Mesendoderm (in vitro differentiated cells): ENCODE measurements at regions not wholly inside any gene's neighbourhood (a gene's known extent, or its start where the extent isn't known, plus 50 kb on each side); places are given as distances from the start of the nearest gene placed in this dataset.
A peak's percentile ranks its signal among the peaks of the same experiment; 100 is the strongest.

Source experiments
- DNase-seq: peaks from one replicate; pipeline ENCODE4 v3.0.0; 2013
- H2AK5ac ChIP-seq: 2 replicates; pipeline ENCODE4 v1.6.1; 2013; ENCODE audit warnings: low read length, inconsistent platforms
- H2BK120ac ChIP-seq: 2 replicates; pipeline ENCODE4 v1.6.1; 2013; ENCODE audit warnings: low read depth, mild to moderate bottlenecking, low read length, moderate library complexity, mixed read lengths
- H2BK15ac ChIP-seq: replicated peaks from 2 replicates; pipeline ENCODE4 v1.6.1; 2013; ENCODE audit warnings: low read depth, mild to moderate bottlenecking, moderate library complexity
- H2BK5ac ChIP-seq: 2 replicates; pipeline ENCODE4 v1.6.1; 2013; ENCODE audit warnings: low read length, inconsistent platforms
- H3K18ac ChIP-seq: 2 replicates; pipeline ENCODE4 v1.6.1; 2013; ENCODE audit warnings: mild to moderate bottlenecking, low read length, mixed read lengths
- H3K23ac ChIP-seq: one replicate; pipeline ENCODE4 v1.6.1; 2013; ENCODE audit warnings: low read length
- H3K27ac ChIP-seq: 2 replicates; pipeline ENCODE4 v1.5.1; 2013; ENCODE audit warnings: low read depth, mild to moderate bottlenecking, inconsistent platforms, low read length, moderate library complexity
- H3K27me3 ChIP-seq: 2 replicates; pipeline ENCODE4 v1.6.1; 2013; ENCODE audit warnings: low read length, control low read depth, mild to moderate bottlenecking, inconsistent platforms; ENCODE audit not compliant: insufficient read depth, poor library complexity
- H3K36me3 ChIP-seq: 2 replicates; pipeline ENCODE4 v1.6.1; 2013; ENCODE audit warnings: low read length, inconsistent platforms; ENCODE audit not compliant: control insufficient read depth, insufficient read depth
- H3K4ac ChIP-seq: one replicate; pipeline ENCODE4 v1.6.1; 2013; ENCODE audit warnings: low read depth, mild to moderate bottlenecking, low read length, moderate library complexity
- H3K4me1 ChIP-seq: 2 replicates; pipeline ENCODE4 v1.6.1; 2013; ENCODE audit warnings: low read depth, low read length, inconsistent platforms; ENCODE audit not compliant: control insufficient read depth
- H3K4me2 ChIP-seq: 2 replicates; pipeline ENCODE4 v1.6.1; 2013; ENCODE audit warnings: low read length
- H3K4me3 ChIP-seq: 2 replicates; pipeline ENCODE4 v1.5.1; 2013; ENCODE audit warnings: mild to moderate bottlenecking, low read length
- H3K56ac ChIP-seq: one replicate; pipeline ENCODE4 v1.6.1; 2013; ENCODE audit warnings: low read length
- H3K79me1 ChIP-seq: 2 replicates; pipeline ENCODE4 v1.6.1; 2013; ENCODE audit warnings: low read length, inconsistent platforms
- H3K79me2 ChIP-seq: 2 replicates; pipeline ENCODE4 v1.6.1; 2013; ENCODE audit warnings: mild to moderate bottlenecking, low read length; ENCODE audit not compliant: control insufficient read depth, insufficient read depth
- H3K9ac ChIP-seq: 2 replicates; pipeline ENCODE4 v1.6.1; 2013; ENCODE audit warnings: low read length, inconsistent platforms
- H4K5ac ChIP-seq: one replicate; pipeline ENCODE4 v1.6.1; 2013; ENCODE audit warnings: low read length
- H4K8ac ChIP-seq: one replicate; pipeline ENCODE4 v1.6.1; 2013; ENCODE audit warnings: low read depth, mild to moderate bottlenecking, control low read depth, low read length, moderate library complexity
- WGBS: extraction: QIAGEN DNeasy Blood & Tissue Kit; methylation state at CpG from one replicate; pipeline ENCODE4 v1.1.7; 2013; ENCODE audit warnings: low lambda C conversion rate, missing lambda C conversion rate; ENCODE audit not compliant: insufficient coverage; ENCODE audit errors: extremely low coverage; 5-methylcytosine and 5-hydroxymethylcytosine counted together

- Histone ChIP-seq H2BK15ac (peak overlapping the region; percentile 36), H4K8ac (no peak overlapping the region), H2BK5ac (no peak overlapping the region), H3K4me3 (no peak overlapping the region), H3K4me1 (peaks cover 7% of the 10 kb centered on the region), H4K5ac (no peak overlapping the region), H2BK120ac (peak overlapping the region; percentile 45), H3K27ac (no peak overlapping the region), H3K23ac (no peak overlapping the region), H3K4me2 (no peak overlapping the region), H3K79me1 (no peaks in the 10 kb centered on the region), H3K9ac (no peak overlapping the region), H3K4ac (no peak overlapping the region), H2AK5ac (no peak overlapping the region), H3K56ac (no peak overlapping the region), H3K18ac (peak overlapping the region; percentile 75), H3K27me3 (no peaks in the 10 kb centered on the region), H3K36me3 (no peaks in the 10 kb centered on the region), H3K79me2 (no peaks in the 10 kb centered on the region)
- DNase-seq = peak; percentile 23
- no CpG with 5 or more reads among the region's 3 CpGs for WGBS
Measured at GRCh38 chr10:109418795-109419194, 504.5 kb downstream of the XPNPEP1 start.

- Histone ChIP-seq H3K4me2 (no peak overlapping the region), H3K56ac (no peak overlapping the region), H2BK15ac (no peak overlapping the region), H3K4me1 (peaks cover 7% of the 10 kb centered on the region), H2BK120ac (no peak overlapping the region), H3K27ac (no peak overlapping the region), H3K18ac (no peak overlapping the region), H3K27me3 (no peaks in the 10 kb centered on the region), H3K23ac (no peak overlapping the region), H2AK5ac (no peak overlapping the region), H4K8ac (no peak overlapping the region), H3K79me2 (no peaks in the 10 kb centered on the region), H3K79me1 (no peaks in the 10 kb centered on the region), H2BK5ac (no peak overlapping the region), H3K36me3 (no peaks in the 10 kb centered on the region), H3K9ac (no peak overlapping the region), H3K4ac (no peak overlapping the region), H4K5ac (no peak overlapping the region), H3K4me3 (no peak overlapping the region)
- no CpG with 5 or more reads among the region's 4 CpGs for WGBS
- peak; percentile 73 for DNase-seq
Measured at GRCh38 chr10:109417803-109418202, 505.5 kb downstream of the XPNPEP1 start.

DNA sequence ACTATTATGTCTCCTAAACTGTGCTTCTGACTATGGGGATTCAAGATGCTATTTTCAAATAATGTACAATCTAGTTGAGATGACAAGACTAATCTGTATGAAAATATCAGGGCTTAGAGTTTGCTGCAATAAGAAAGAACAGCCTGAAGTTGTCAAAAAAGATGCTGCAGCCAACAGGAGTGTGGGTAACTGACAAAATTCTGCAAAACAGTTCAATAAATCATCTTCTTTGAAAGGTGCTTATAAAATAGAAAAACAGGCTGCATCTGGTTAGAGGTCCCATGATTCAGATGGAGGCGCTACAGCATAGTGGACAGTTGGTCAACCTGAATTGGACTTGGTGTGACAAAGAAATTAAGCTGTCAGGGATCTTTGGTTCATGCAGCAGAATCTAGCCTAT lies 511.0 kb downstream of the XPNPEP1 start:
- Histone ChIP-seq H3K4me3 (no peak overlapping the region), H2BK15ac (peak overlapping the region; percentile 92), H3K27ac (no peak overlapping the region)

GRCh38 chr10:109411917-109412316 lies 511.4 kb downstream of the XPNPEP1 start:
- Histone ChIP-seq H3K4me1 (peaks cover 3% of the 10 kb centered on the region), H3K18ac (peak overlapping the region; percentile 51), H3K27me3 (no peaks in the 10 kb centered on the region), H2AK5ac (no peak overlapping the region), H3K79me2 (no peaks in the 10 kb centered on the region), H3K27ac (no peak overlapping the region), H3K4me2 (no peak overlapping the region), H4K5ac (no peak overlapping the region), H3K56ac (peak overlapping the region; percentile 58), H3K79me1 (no peaks in the 10 kb centered on the region), H2BK15ac (no peak overlapping the region), H3K4ac (no peak overlapping the region), H3K9ac (no peak overlapping the region), H4K8ac (no peak overlapping the region), H3K23ac (no peak overlapping the region), H3K4me3 (no peak overlapping the region), H2BK120ac (no peak overlapping the region), H2BK5ac (no peak overlapping the region), H3K36me3 (no peaks in the 10 kb centered on the region)
- no CpG with 5 or more reads among the region's 3 CpGs for WGBS
- DNase-seq = no peak

More for the DNA sequence above, 511.0 kb downstream of the XPNPEP1 start:
- Histone ChIP-seq H2BK5ac (no peak overlapping the region), H3K4me1 (peaks cover 6% of the 10 kb centered on the region), H3K4me2 (no peak overlapping the region), H3K23ac (no peak overlapping the region), H2AK5ac (no peak overlapping the region), H3K18ac (no peak overlapping the region), H3K36me3 (no peaks in the 10 kb centered on the region), H4K8ac (no peak overlapping the region), H3K27me3 (no peaks in the 10 kb centered on the region), H3K79me1 (no peaks in the 10 kb centered on the region), H2BK120ac (no peak overlapping the region), H3K79me2 (no peaks in the 10 kb centered on the region), H4K5ac (no peak overlapping the region), H3K4ac (no peak overlapping the region), H3K9ac (no peak overlapping the region), H3K56ac (no peak overlapping the region)
- no CpG with 5 or more reads among the region's 1 CpG for WGBS
- no peak for DNase-seq

- H3K4ac ChIP-seq = no peak overlapping the region
- WGBS = no CpG with 5 or more reads among the region's 2 CpGs
- H4K5ac ChIP-seq = no peak overlapping the region
Measured at GRCh38 chr10:109405338-109405737, 518.0 kb downstream of the XPNPEP1 start.

GRCh38 chr10:109403551-109403950 lies 519.8 kb downstream of the XPNPEP1 start:
- Histone ChIP-seq H3K4me2 (no peak overlapping the region), H3K4me3 (no peak overlapping the region), H2BK120ac (no peak overlapping the region), H3K4me1 (peaks cover 9% of the 10 kb centered on the region), H3K18ac (no peak overlapping the region), H2BK5ac (peak overlapping the region; percentile 78), H3K9ac (no peak overlapping the region), H3K79me1 (no peaks in the 10 kb centered on the region), H3K23ac (no peak overlapping the region), H3K79me2 (no peaks in the 10 kb centered on the region), H4K5ac (no peak overlapping the region), H3K4ac (no peak overlapping the region), H2BK15ac (no peak overlapping the region), H4K8ac (no peak overlapping the region), H3K27ac (no peak overlapping the region), H3K36me3 (no peaks in the 10 kb centered on the region), H3K56ac (peak overlapping the region; percentile 51), H2AK5ac (peak overlapping the region; percentile 94), H3K27me3 (no peaks in the 10 kb centered on the region)
- no peak for DNase-seq
- WGBS = no CpG with 5 or more reads among the region's 2 CpGs

More at GRCh38 chr10:109405338-109405737, 518.0 kb downstream of the XPNPEP1 start:
- H4K8ac ChIP-seq = no peak overlapping the region
- peaks cover 9% of the 10 kb centered on the region for H3K4me1 ChIP-seq
- DNase-seq = no peak
- H3K79me1 ChIP-seq = no peaks in the 10 kb centered on the region
- H3K36me3 ChIP-seq = no peaks in the 10 kb centered on the region
- H2AK5ac ChIP-seq = no peak overlapping the region
- no peaks in the 10 kb centered on the region for H3K27me3 ChIP-seq
- no peak overlapping the region for H3K4me2 ChIP-seq
- H3K56ac ChIP-seq = no peak overlapping the region
- H2BK5ac ChIP-seq = no peak overlapping the region
- no peak overlapping the region for H2BK15ac ChIP-seq
- H3K9ac ChIP-seq = no peak overlapping the region
- no peak overlapping the region for H3K27ac ChIP-seq
- H3K4me3 ChIP-seq = no peak overlapping the region
- no peaks in the 10 kb centered on the region for H3K79me2 ChIP-seq
- peak overlapping the region; percentile 68 for H3K18ac ChIP-seq
- no peak overlapping the region for H2BK120ac ChIP-seq
- no peak overlapping the region for H3K23ac ChIP-seq
